Effector memory CD8-positive, alpha-beta T cell (primary cell): ENCODE measurements at regions not wholly inside any gene's neighbourhood (a gene's known extent, or its start where the extent isn't known, plus 50 kb on each side); places are given as distances from the start of the nearest gene placed in this dataset.
A peak's percentile ranks its signal among the peaks of the same experiment; 100 is the strongest.

Source experiments
- ATAC-seq: fragments of 150-1000 bp; cut with Tn5 transposase; replicated peaks from 2 replicates; pipeline ENCODE4 v1.10.0; 2021; ENCODE audit warnings: mild to moderate bottlenecking, moderate library complexity
- DNase-seq, 3 experiments: peaks; one replicate each; pipeline ENCODE4 v3.0.0; 2021
- H3K27ac Mint-ChIP-seq, 2 donors: one replicate each; pipeline ENCODE4 v1.8.0; 2022; ENCODE audit warnings: mild to moderate bottlenecking in 2 of 2, mixed read lengths in 2 of 2, moderate library complexity in 2 of 2
- H3K27me3 Mint-ChIP-seq, 2 donors: one replicate each; pipeline ENCODE4 v1.8.0; 2022; ENCODE audit warnings: mixed read lengths in 2 of 2
- H3K36me3 Mint-ChIP-seq: one replicate; pipeline ENCODE4 v1.8.0; 2022; ENCODE audit warnings: mild to moderate bottlenecking, moderate library complexity, mixed read lengths; ENCODE audit not compliant: insufficient read depth
- H3K4me1 Mint-ChIP-seq, 2 donors: one replicate each; pipeline ENCODE4 v1.8.0; 2022; ENCODE audit warnings: low read depth in 2 of 2, mixed read lengths in 2 of 2
- H3K4me3 Mint-ChIP-seq, 2 donors: one replicate each; pipeline ENCODE4 v1.8.0; 2022; ENCODE audit warnings: mild to moderate bottlenecking in 2 of 2, mixed read lengths in 2 of 2, moderate library complexity in 2 of 2
- H3K9me3 Mint-ChIP-seq, 2 donors: one replicate each; pipeline ENCODE4 v1.8.0; 2022; ENCODE audit warnings: mixed read lengths in 2 of 2

DNA sequence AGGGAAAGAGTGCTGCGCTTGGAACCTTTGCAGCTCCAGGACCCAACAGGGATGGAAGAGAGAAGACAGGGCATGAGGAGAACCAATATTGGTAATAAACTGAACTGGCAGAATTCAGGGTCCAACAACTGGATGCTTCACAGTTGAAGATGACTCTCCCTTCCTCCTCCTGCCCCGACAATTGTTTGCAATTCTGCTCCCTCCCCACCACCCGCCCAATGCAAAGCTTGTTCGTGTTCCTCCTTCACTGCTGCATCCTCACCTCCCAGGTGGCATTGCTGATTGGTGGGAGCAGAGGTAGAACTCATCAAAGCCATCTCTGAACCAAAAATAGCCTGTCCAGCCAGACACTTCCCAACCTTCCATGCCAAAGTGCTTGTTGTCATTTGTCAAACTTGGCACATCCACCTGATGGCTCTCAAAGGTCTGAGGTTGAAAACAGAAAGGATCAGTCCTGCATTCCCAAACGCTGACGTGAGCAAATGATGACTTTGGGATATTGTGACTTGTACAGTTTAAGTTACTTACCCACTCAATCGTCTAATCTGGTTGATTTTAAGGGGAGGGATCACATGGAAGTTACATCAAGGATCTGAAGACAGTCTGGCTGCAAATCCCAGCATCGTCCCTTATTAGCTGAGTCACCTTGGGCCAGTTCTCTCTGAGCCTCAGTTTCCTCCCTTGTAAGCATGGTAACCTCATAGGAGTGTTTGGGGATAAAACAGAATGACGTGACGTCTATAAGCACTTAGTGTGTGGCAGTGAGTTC lies 242.6 kb upstream of the CRY1 start:
- H3K4me3 Mint-ChIP-seq = no peak overlapping the region
- H3K9me3 Mint-ChIP-seq = no peaks in the 10 kb centered on the region
- ATAC-seq (no peak), DNase-seq (no peak)
- H3K36me3 Mint-ChIP-seq = no peaks in the 10 kb centered on the region
- peaks cover 0 to under 1% of the 10 kb centered on the region in 2 donors for H3K27me3 Mint-ChIP-seq
- peaks cover 3 to 38% of the 10 kb centered on the region in 2 donors for H3K4me1 Mint-ChIP-seq
- no peak overlapping the region for H3K27ac Mint-ChIP-seq

DNA sequence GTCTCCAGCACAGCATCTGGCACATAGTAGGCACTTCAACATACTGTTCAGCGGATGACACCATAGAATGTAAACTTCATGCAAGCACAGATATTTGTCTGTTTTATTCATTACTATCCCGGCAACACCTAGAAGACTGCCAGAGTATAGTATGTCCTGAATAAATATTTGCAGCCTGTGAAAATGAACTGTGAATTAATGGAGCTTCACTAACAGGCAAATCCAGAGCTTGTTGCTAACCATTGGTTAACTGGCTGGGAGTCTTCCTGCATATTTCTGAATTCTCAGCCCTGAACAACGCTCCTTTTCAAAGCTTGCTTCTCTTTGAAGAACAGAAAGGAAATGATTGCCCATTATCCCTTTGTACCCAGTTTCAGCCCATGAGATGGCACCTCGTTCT lies 243.3 kb upstream of the CRY1 start:
- Mint-ChIP-seq H3K27me3 (peaks cover 0 to 5% of the 10 kb centered on the region in 2 donors), H3K4me3 (no peak overlapping the region), H3K27ac (no peak overlapping the region), H3K4me1 (peaks cover 6 to 34% of the 10 kb centered on the region in 2 donors), H3K9me3 (no peaks in the 10 kb centered on the region), H3K36me3 (no peaks in the 10 kb centered on the region)
- no peak for ATAC-seq
- no peak for DNase-seq

DNA sequence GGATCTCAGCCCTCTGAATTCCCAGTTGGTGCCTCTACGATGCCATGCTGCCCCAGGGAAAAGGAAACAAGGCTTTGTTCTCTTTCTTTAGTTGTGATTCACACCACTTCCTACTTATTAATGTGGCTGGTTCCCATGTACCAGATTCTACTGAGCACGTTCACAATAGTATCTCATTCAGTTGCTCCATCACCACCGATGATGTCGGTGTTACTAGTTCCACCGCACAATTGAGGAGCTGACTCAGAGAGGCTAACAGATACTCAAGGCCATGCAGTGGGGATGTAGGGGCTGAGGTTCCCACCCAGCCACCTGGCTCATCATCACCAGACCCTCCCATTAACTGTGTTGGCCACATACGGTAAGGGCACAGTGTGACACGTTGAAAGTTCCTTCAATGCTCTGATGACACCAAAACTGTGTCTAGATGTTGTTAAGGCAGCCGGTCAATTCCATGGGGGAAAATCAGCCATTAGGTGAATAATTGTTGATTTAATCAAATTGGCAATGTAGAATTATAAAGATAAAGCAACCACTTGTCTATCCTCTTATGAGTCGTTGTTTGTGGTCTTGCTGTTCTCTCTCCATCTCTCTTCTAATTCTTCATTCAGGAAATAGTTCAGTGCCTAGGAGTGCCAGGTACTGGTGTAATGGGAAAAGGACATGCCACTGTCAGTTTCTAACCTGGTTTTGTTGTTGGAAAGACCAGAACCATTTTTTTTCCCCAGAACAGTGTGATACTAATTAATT lies 244.2 kb upstream of the CRY1 start:
- Mint-ChIP-seq H3K36me3 (no peaks in the 10 kb centered on the region), H3K4me1 (peaks cover 6 to 32% of the 10 kb centered on the region in 2 donors), H3K9me3 (no peaks in the 10 kb centered on the region), H3K4me3 (no peak overlapping the region), H3K27me3 (peaks cover 0 to 5% of the 10 kb centered on the region in 2 donors), H3K27ac (no peak overlapping the region)
- DNase-seq = no peak
- ATAC-seq = peak; percentile 44

DNA sequence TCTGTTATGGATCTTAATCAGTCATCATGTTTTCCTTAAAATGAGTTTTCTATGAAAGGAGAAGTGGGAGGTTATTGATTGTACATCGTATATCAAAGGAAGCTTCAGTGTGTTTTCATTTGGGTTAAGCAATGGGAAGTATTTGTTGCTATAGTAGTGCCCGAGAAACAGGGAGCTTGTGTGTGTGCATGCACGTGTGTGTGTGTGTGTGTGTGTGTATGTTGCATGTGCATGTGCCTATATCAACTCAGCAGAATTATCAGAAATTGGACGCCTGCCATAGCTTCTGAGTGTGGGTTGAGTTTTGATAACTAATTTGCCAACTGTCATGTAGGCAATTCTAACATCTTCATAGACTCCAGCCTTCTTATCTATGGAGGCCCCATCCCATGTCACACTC lies 246.1 kb upstream of the CRY1 start:
- no peak overlapping the region for H3K27ac Mint-ChIP-seq

GRCh38 chr12:107339932-107340331 lies 246.6 kb upstream of the CRY1 start:
- H3K9me3 Mint-ChIP-seq = peaks cover 0 to 2% of the 10 kb centered on the region in 2 donors
- peaks cover 0 to 5% of the 10 kb centered on the region in 2 donors for H3K27me3 Mint-ChIP-seq
- ATAC-seq = no peak
- H3K36me3 Mint-ChIP-seq = no peaks in the 10 kb centered on the region
- H3K27ac Mint-ChIP-seq = no peak overlapping the region
- no peak for DNase-seq
- no peak overlapping the region for H3K4me3 Mint-ChIP-seq
- peaks cover 3 to 24% of the 10 kb centered on the region in 2 donors for H3K4me1 Mint-ChIP-seq

More for the DNA sequence above, 246.1 kb upstream of the CRY1 start:
- peaks cover 0 to 2% of the 10 kb centered on the region in 2 donors for H3K9me3 Mint-ChIP-seq
- no peak for ATAC-seq
- H3K4me1 Mint-ChIP-seq = peaks cover 3 to 24% of the 10 kb centered on the region in 2 donors
- DNase-seq = no peak
- no peak overlapping the region for H3K4me3 Mint-ChIP-seq
- H3K36me3 Mint-ChIP-seq = no peaks in the 10 kb centered on the region
- H3K27me3 Mint-ChIP-seq = peaks cover 0 to 5% of the 10 kb centered on the region in 2 donors

GRCh38 chr12:107340898-107341297 lies 247.5 kb upstream of the CRY1 start:
- DNase-seq (no peak), ATAC-seq (no peak)
- Mint-ChIP-seq H3K36me3 (no peaks in the 10 kb centered on the region), H3K9me3 (peaks cover 0 to 2% of the 10 kb centered on the region in 2 donors), H3K27ac (no peak overlapping the region), H3K4me3 (no peak overlapping the region), H3K27me3 (peaks cover 0 to 5% of the 10 kb centered on the region in 2 donors), H3K4me1 (peaks cover 3 to 20% of the 10 kb centered on the region in 2 donors)

- DNase-seq = no peak
- no peak for ATAC-seq
- Mint-ChIP-seq H3K9me3 (peaks cover 0 to 2% of the 10 kb centered on the region in 2 donors), H3K27me3 (peaks cover 0 to 5% of the 10 kb centered on the region in 2 donors), H3K36me3 (no peaks in the 10 kb centered on the region), H3K27ac (no peak overlapping the region), H3K4me3 (no peak overlapping the region), H3K4me1 (peaks cover 7 to 18% of the 10 kb centered on the region in 2 donors)
Observed at GRCh38 chr12:107344035-107344808, 250.9 kb upstream of the CRY1 start.

DNA sequence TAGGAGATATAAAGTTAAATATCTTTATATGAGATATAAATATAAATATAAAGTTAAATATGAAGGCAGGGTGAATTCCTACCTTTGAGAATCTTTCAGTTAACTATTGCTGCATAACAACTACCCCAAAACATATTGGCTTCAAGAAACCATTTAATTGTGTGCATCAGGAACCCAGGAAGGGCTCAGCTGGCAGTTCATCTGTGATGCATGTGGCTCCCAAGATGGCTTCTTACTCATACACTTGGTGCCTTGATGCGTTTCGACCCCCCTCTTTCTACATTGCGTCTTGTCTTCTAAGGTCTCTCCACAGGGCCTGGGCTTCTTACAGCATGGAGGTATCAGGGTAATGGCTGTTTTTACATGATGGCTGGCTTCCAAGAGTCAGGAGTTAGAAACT lies 253.9 kb upstream of the CRY1 start:
- DNase-seq = no peak
- ATAC-seq = no peak
- Mint-ChIP-seq H3K4me3 (no peak overlapping the region), H3K27ac (peak overlapping the region in 1 of 2 donors; percentile 33), H3K27me3 (no peaks in the 10 kb centered on the region), H3K36me3 (no peaks in the 10 kb centered on the region), H3K4me1 (peaks cover 9 to 21% of the 10 kb centered on the region in 2 donors), H3K9me3 (peaks cover 0 to 2% of the 10 kb centered on the region in 2 donors)

DNA sequence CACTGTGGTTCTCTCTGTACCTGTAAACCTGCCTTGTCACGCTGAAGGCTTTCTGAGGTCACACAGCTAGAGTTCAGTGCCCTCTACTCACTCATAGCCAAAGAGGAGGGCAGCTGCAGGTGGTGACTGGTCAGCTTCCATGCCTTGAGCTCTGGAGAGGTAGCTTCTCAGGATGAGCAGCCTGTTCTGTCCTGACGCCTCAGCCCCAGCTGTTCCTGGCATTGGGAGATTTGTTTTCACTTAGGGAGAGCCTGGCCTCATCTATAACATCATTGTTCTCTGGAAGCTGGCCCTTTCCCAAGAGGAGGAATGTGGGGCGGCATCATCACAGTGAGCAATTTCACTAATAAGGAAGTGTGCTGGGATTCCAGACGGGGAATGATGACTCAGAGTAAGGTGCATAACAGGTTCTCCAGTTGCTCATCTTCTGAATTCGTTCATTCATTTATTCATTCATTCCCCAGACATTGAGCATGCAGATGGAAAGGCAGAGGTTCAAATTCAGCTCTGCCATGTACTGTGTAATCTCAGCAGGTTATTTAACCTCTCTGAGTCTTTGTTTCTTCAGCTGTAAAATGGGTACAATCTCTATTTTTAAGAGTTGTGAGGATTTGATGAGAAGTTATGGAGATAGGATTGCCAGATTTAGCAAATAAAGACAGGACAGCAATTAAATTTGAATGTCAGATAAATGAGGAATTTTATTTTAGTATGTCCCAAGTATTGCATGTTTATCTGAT lies 255.8 kb upstream of the CRY1 start:
- no peak overlapping the region for H3K4me3 Mint-ChIP-seq

DNA sequence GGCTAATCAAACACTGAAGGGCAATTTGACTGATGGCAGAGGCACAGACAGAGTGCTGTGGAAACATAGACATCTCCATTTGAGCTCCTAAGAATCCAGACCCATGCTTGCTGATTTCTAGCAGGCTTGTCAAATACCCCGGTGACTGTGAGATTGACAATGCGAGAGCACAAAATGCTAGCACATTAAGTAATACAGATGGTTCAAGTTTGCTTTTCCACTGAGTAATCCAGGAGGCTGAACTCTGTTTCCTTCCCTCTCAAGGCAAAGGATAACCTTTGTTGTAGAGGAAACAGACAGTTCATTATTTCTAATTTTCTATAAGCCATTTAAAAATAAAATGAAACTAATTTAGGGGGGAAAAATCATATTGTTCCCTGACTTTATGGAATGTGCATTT lies 256.5 kb upstream of the CRY1 start:
- ATAC-seq (no peak), DNase-seq (no peak)
- H3K27ac Mint-ChIP-seq = no peak overlapping the region
- H3K4me3 Mint-ChIP-seq = no peak overlapping the region
- H3K9me3 Mint-ChIP-seq = no peaks in the 10 kb centered on the region
- no peaks in the 10 kb centered on the region for H3K27me3 Mint-ChIP-seq
- H3K36me3 Mint-ChIP-seq = no peaks in the 10 kb centered on the region
- H3K4me1 Mint-ChIP-seq = peaks cover 24 to 26% of the 10 kb centered on the region in 2 donors

More for the DNA sequence above, 255.8 kb upstream of the CRY1 start:
- Mint-ChIP-seq H3K9me3 (no peaks in the 10 kb centered on the region), H3K27me3 (no peaks in the 10 kb centered on the region), H3K36me3 (no peaks in the 10 kb centered on the region), H3K4me1 (peaks cover 24% of the 10 kb centered on the region in 2 donors), H3K27ac (no peak overlapping the region)
- no peak for DNase-seq
- no peak for ATAC-seq

GRCh38 chr12:107351109-107351508 lies 257.8 kb upstream of the CRY1 start:
- no peak overlapping the region for H3K4me3 Mint-ChIP-seq
- no peaks in the 10 kb centered on the region for H3K36me3 Mint-ChIP-seq
- ATAC-seq (no peak), DNase-seq (no peak)
- no peak overlapping the region for H3K27ac Mint-ChIP-seq
- H3K4me1 Mint-ChIP-seq = peaks cover 26% of the 10 kb centered on the region in 2 donors
- no peaks in the 10 kb centered on the region for H3K27me3 Mint-ChIP-seq
- H3K9me3 Mint-ChIP-seq = no peaks in the 10 kb centered on the region

GRCh38 chr12:107351713-107352112 lies 258.4 kb upstream of the CRY1 start:
- ATAC-seq = no peak
- H3K9me3 Mint-ChIP-seq = no peaks in the 10 kb centered on the region
- no peaks in the 10 kb centered on the region for H3K27me3 Mint-ChIP-seq
- peaks cover 26% of the 10 kb centered on the region in 2 donors for H3K4me1 Mint-ChIP-seq
- H3K27ac Mint-ChIP-seq = peak overlapping the region; percentile 33 to 88
- H3K36me3 Mint-ChIP-seq = no peaks in the 10 kb centered on the region
- H3K4me3 Mint-ChIP-seq = peak overlapping the region; percentile 6 to 67
- DNase-seq = no peak
